HepG2 (cell line): ENCODE measurements at regions not wholly inside any gene's neighbourhood (a gene's known extent, or its start where the extent isn't known, plus 50 kb on each side); places are given as distances from the start of the nearest gene placed in this dataset.

Source experiments
- ATAC-seq: fragments of 200-7000 bp; cut with Tn5 transposase; 3 replicates; pipeline ENCODE4 v1.9.1; 2020; ENCODE audit warnings: mild to moderate bottlenecking, moderate library complexity
- BruUV-seq: library from RNA; stranded (reverse); fragments of 400-500 nt; replicated peaks from 2 replicates; lab custom pipeline; 2021; lab: Mats Ljungman, UMichigan
- CTCF ChIA-PET: fragments of 300-600 bp; formaldehyde crosslinking; extraction: SDS; loops from one replicate; lab custom pipeline; 2021; ENCODE audit warnings: low total read pairs, inconsistent platforms, low intra/inter-chr PET ratio; lab: Yijun Ruan, JAX
- POLR2A ChIA-PET: fragments of 350-600 bp; sonication (Branson Sonifier 250); formaldehyde crosslinking; loops from one replicate; lab custom pipeline; 2020; ENCODE audit warnings: antibody characterized with exemption, inconsistent platforms; lab: Yijun Ruan, JAX
- DNase-seq: peaks from one replicate; pipeline ENCODE4 v3.0.0-alpha.2; 2015; ENCODE audit warnings: low spot score
- FAIRE-seq: peaks from 3 replicates; lab custom pipeline; 2011; peaks lifted over from hg19 to GRCh38; lab: Jason Lieb, UNC
- H2AFZ ChIP-seq: one replicate; pipeline ENCODE4 v1.6.1; 2011; ENCODE audit warnings: low read length, inconsistent platforms
- H3K27ac ChIP-seq: fragments of 300-600 bp; 3 replicates; pipeline ENCODE4 v1.8.0; 2011; ENCODE audit warnings: mixed run types, mild to moderate bottlenecking, mixed read lengths, low read length, inconsistent platforms; ENCODE audit not compliant: insufficient read depth; ENCODE audit errors: extremely low read length
- H3K27me3 ChIP-seq, 2 experiments: fragments of 200-600 bp in 1 of 2; 2 replicates in 1 of 2; 3 replicates in 1 of 2; pipeline versions ENCODE4 v1.6.0 to v1.8.0; 2011; ENCODE audit warnings: low read length in 2 of 2, mild to moderate bottlenecking in 2 of 2, moderate library complexity in 2 of 2, inconsistent platforms in 1 of 2; ENCODE audit not compliant: insufficient read depth in 2 of 2, control insufficient read depth in 1 of 2
- H3K36me3 ChIP-seq, 2 experiments: fragments of 200-600 bp in 1 of 2; replicated peaks in 1 of 2; 2 replicates in 1 of 2; 3 replicates in 1 of 2; pipeline versions ENCODE4 v1.5.1 to v1.8.0; 2011; ENCODE audit warnings: low read length in 2 of 2, inconsistent platforms in 1 of 2; ENCODE audit not compliant: insufficient read depth in 2 of 2, control insufficient read depth in 1 of 2
- H3K4me1 ChIP-seq: 2 replicates; pipeline ENCODE4 v1.5.1; 2012; ENCODE audit warnings: low read length, inconsistent platforms; ENCODE audit not compliant: insufficient read depth
- H3K4me2 ChIP-seq: 2 replicates; pipeline ENCODE4 v1.6.0; 2011; ENCODE audit warnings: low read depth, low read length, inconsistent platforms
- H3K4me3 ChIP-seq, 3 experiments: fragments of 200-600 bp in 1 of 3; sonication (generic), shearing (Covaris generic) in 1 of 3; replicated peaks in 1 of 3; 2 replicates each; pipeline ENCODE4 v1.5.1; 2011 to 2016; ENCODE audit warnings: low read length in 3 of 3, inconsistent platforms in 2 of 3, low read depth in 2 of 3, mild to moderate bottlenecking in 2 of 3, control low read depth in 1 of 3, mixed read lengths in 1 of 3; ENCODE audit not compliant: insufficient read depth in 1 of 3
- H3K79me2 ChIP-seq: one replicate; pipeline ENCODE4 v1.6.1; 2011; ENCODE audit warnings: low read length, inconsistent platforms; ENCODE audit not compliant: insufficient read depth
- H3K9ac ChIP-seq: 2 replicates; pipeline ENCODE4 v1.6.0; 2011; ENCODE audit warnings: mild to moderate bottlenecking, low read depth, low read length, inconsistent platforms; ENCODE audit not compliant: insufficient read depth
- H3K9me3 ChIP-seq: 2 replicates; pipeline ENCODE4 v1.5.1; 2012; ENCODE audit warnings: mild to moderate bottlenecking, low read length
- H4K20me1 ChIP-seq: 2 replicates; pipeline ENCODE4 v1.6.0; 2011; ENCODE audit warnings: inconsistent platforms, mild to moderate bottlenecking, low read length, moderate library complexity; ENCODE audit not compliant: insufficient read depth
- CEBPG ChIP-seq: IDR thresholded peaks from 2 replicates; pipeline ENCODE4 v1.6.1; 2016
- CREM ChIP-seq, 2 experiments: sonication (generic) in 1 of 2; formaldehyde crosslinking in 1 of 2; IDR thresholded peaks; 2 replicates each; pipeline versions ENCODE4 v1.4.0 to v1.6.1; 2016 to 2020; ENCODE audit warnings: antibody characterized with exemption in 1 of 2, mild to moderate bottlenecking in 1 of 2, missing genetic modification reagents in 1 of 2
- MEF2D ChIP-seq: sonication (generic); formaldehyde crosslinking; IDR thresholded peaks from 2 replicates; pipeline ENCODE4 v1.5.1; 2020; ENCODE audit warnings: mild to moderate bottlenecking, missing genetic modification reagents
- MTF1 ChIP-seq: sonication (generic); formaldehyde crosslinking; IDR thresholded peaks from 2 replicates; pipeline ENCODE4 v1.5.0; 2020; ENCODE audit warnings: missing genetic modification reagents
- SKI ChIP-seq: fragments of 450-650 bp; IDR thresholded peaks from one replicate; pipeline ENCODE4 v1.6.1; 2018; ENCODE audit warnings: mild to moderate bottlenecking; ENCODE audit not compliant: partially characterized antibody
- SP1 ChIP-seq, 2 experiments: fragments of 450-650 bp in 1 of 2; sonication (generic) in 1 of 2; formaldehyde crosslinking in 1 of 2; IDR thresholded peaks; 2 replicates each; pipeline versions ENCODE4 v1.4.0 to v1.6.1; 2016 to 2020; ENCODE audit warnings: missing genetic modification reagents in 1 of 2
- SRY ChIP-seq: sonication (generic); formaldehyde crosslinking; IDR thresholded peaks from 2 replicates; pipeline ENCODE4 v1.8.0; 2022; ENCODE audit warnings: mild to moderate bottlenecking, missing genetic modification reagents
- THAP8 ChIP-seq: sonication (generic); formaldehyde crosslinking; IDR thresholded peaks from 2 replicates; pipeline ENCODE4 v1.5.1; 2020; ENCODE audit warnings: missing genetic modification reagents, mild to moderate bottlenecking, borderline replicate concordance
- TMF1 ChIP-seq: sonication (generic); formaldehyde crosslinking; IDR thresholded peaks from 2 replicates; pipeline ENCODE4 v1.8.1; 2022; ENCODE audit warnings: low read depth, missing genetic modification reagents
- WGBS: methylation state at CpG from one replicate; pipeline ENCODE4 v1.1.6; 2017; ENCODE audit warnings: low lambda C conversion rate; 5-methylcytosine and 5-hydroxymethylcytosine counted together
- in situ Hi-C: cut with HindIII; loops from 2 replicates; pipeline ENCODE4 v1.10.0; 2017; ENCODE audit warnings: low pct_unique_long_range_greater_than_20kb; ENCODE audit not compliant: extremely low pct_ligation_motif_present
- intact Hi-C: fragments of 100-400 bp; cut with micrococcal nuclease; formaldehyde crosslinking; loops from one replicate; pipeline ENCODE4 v1.10.0; 2022; ENCODE audit not compliant: unreplicated experiment

- BruUV-seq: no TSS peak
These were observed 178.7 kb downstream of the GXYLT1 start for GRCh38 chr12:41966001-41966400.

GRCh38 chr12:41963398-41963797 is 181.3 kb downstream of the GXYLT1 start:
- H3K79me2 ChIP-seq: no peaks in the 10 kb centered on the region
- H3K4me3 ChIP-seq: no peak overlapping the region
- no peak overlapping the region for H3K4me2 ChIP-seq
- in situ Hi-C loops: no loop called here
- CTCF ChIA-PET: no interaction called here
- TF ChIP-seq SP1 (IDR thresholded peaks at IDR 0.05) (no peak), SP1 (CRISPR knock-in tag; IDR thresholded peaks at IDR 0.05) (no peak), CEBPG (CRISPR knock-in tag) (no peak), TMF1 (CRISPR knock-in tag) (no peak), SKI (no peak)
- TF ChIP-seq, all 625 proteins: peak for 0
- ATAC-seq: no peak
- Histone ChIP-seq H2AFZ (no peak overlapping the region), H3K27me3 (no peaks in the 10 kb centered on the region), H3K9me3 (no peaks in the 10 kb centered on the region), H3K36me3 (no peaks in the 10 kb centered on the region), H3K4me1 (peaks cover 10% of the 10 kb centered on the region; the same call in 1 of the 2 replicates), H4K20me1 (no peaks in the 10 kb centered on the region), H3K9ac (no peak overlapping the region), H3K27ac (no peak overlapping the region)
- DNase-seq: no peak
- FAIRE-seq: no peak
- 3% methylated on average over 2 of the region's 2 CpGs for WGBS
- intact Hi-C loops: no loop called here
- POLR2A ChIA-PET: no interaction called here
- no TSS peak for BruUV-seq

More at GRCh38 chr12:41966001-41966400, 178.7 kb downstream of the GXYLT1 start:
- H3K27ac ChIP-seq: no peak overlapping the region
- no peak overlapping the region for H3K4me3 ChIP-seq
- FAIRE-seq (no peak), ATAC-seq (no peak), DNase-seq (no peak)
- no peak overlapping the region for H2AFZ ChIP-seq
- H3K4me1 ChIP-seq: no peaks in the 10 kb centered on the region
- CTCF ChIA-PET: no interaction called here
- POLR2A ChIA-PET: no interaction called here
- H3K36me3 ChIP-seq: no peaks in the 10 kb centered on the region
- intact Hi-C loops (no loop called here), in situ Hi-C loops (no loop called here)
- WGBS: 15% methylated on average over 2 of the region's 2 CpGs
- no peak overlapping the region for H3K4me2 ChIP-seq
- no peaks in the 10 kb centered on the region for H4K20me1 ChIP-seq
- H3K9ac ChIP-seq: no peak overlapping the region
- no peaks in the 10 kb centered on the region for H3K79me2 ChIP-seq
- no peaks in the 10 kb centered on the region for H3K9me3 ChIP-seq
- TF ChIP-seq CREM (IDR thresholded peaks at IDR 0.05): no peak
- no peak for TF ChIP-seq CREM (CRISPR knock-in tag; IDR thresholded peaks at IDR 0.05)
- no peak for TF ChIP-seq MTF1 (CRISPR knock-in tag)
- no peak for TF ChIP-seq SRY (CRISPR knock-in tag)
- TF ChIP-seq MEF2D (CRISPR knock-in tag): no peak
- TF ChIP-seq THAP8: no peak
- no peaks in the 10 kb centered on the region for H3K27me3 ChIP-seq
